IMR-90 (cell line): ENCODE measurements at regions not wholly inside any gene's neighbourhood (a gene's known extent, or its start where the extent isn't known, plus 50 kb on each side); places are given as distances from the start of the nearest gene placed in this dataset.

Experiments used
- BHLHE40 ChIP-seq: fragments of 150-350 bp; IDR thresholded peaks from 2 replicates; pipeline ENCODE4 v1.6.1; 2016; ENCODE audit warnings: mild to moderate bottlenecking, low read depth, low read length
- CEBPB ChIP-seq: IDR thresholded peaks from 2 replicates; pipeline ENCODE4 v1.6.1; 2012; ENCODE audit warnings: low read depth, low read length, improper control_type of control experiment
- POLR2A ChIP-seq: IDR thresholded peaks from 2 replicates; pipeline ENCODE4 v1.6.1; 2012; ENCODE audit warnings: mild to moderate bottlenecking, low read depth, low read length
- RCOR1 ChIP-seq: IDR thresholded peaks from 2 replicates; pipeline ENCODE4 v1.6.1; 2012; ENCODE audit warnings: mild to moderate bottlenecking, low read length, improper control_type of control experiment; ENCODE audit not compliant: insufficient replicate concordance
- SMC3 ChIP-seq: fragments of 150-350 bp; IDR thresholded peaks from 2 replicates; pipeline ENCODE4 v1.6.1; 2016; ENCODE audit warnings: low read depth, mild to moderate bottlenecking, antibody characterized with exemption, low read length, moderate library complexity
- TF ChIP-seq, protein P1 (sequence below): conservative IDR thresholded peaks from 2 replicates; pipeline ENCODE4 v1.5.1; 2012; ENCODE audit warnings: mild to moderate bottlenecking, low read depth, low read length, improper control_type of control experiment

DNA sequence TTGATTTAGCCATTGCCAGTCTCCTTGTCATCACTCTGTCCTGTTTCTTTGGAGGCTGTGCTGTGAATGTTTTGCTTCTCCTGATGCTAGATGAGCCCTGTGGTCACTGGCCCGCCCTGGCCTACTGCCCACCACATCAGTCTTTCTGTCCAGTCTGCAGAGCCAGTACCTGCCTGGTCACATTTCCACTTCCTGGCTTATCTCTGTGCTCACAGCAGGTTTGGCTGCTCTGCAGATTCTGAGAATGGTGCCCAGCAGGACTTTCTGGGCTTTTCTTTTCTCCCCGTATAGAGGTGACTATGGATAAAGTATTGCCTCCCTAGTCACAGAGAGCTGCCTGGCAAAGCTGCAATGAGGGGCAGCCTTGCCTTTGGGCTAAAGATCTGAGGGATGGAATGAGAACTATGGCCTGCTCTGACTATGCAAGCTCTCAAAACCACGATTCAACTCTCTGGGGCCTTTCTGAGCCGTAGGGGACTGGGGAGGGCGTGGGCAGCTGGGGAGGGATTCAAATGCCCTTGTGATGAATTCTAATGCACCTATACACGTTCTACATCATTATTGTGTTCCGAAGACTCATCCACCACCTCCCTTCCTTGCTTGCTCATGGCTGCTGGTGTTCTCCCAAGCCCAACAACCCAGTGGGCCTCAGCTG is 410.4 kb upstream of the NPVF start:
- TF ChIP-seq, protein P1, sequence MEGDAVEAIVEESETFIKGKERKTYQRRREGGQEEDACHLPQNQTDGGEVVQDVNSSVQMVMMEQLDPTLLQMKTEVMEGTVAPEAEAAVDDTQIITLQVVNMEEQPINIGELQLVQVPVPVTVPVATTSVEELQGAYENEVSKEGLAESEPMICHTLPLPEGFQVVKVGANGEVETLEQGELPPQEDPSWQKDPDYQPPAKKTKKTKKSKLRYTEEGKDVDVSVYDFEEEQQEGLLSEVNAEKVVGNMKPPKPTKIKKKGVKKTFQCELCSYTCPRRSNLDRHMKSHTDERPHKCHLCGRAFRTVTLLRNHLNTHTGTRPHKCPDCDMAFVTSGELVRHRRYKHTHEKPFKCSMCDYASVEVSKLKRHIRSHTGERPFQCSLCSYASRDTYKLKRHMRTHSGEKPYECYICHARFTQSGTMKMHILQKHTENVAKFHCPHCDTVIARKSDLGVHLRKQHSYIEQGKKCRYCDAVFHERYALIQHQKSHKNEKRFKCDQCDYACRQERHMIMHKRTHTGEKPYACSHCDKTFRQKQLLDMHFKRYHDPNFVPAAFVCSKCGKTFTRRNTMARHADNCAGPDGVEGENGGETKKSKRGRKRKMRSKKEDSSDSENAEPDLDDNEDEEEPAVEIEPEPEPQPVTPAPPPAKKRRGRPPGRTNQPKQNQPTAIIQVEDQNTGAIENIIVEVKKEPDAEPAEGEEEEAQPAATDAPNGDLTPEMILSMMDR = no peak
- TF ChIP-seq RCOR1 (no peak), CEBPB (no peak), POLR2A (no peak), BHLHE40 (no peak), SMC3 (no peak)
